ENCODE measurements at regions not wholly inside any gene's neighbourhood (a gene's known extent, or its start where the extent isn't known, plus 50 kb on each side); places are given as distances from the start of the nearest gene placed in this dataset.

- TF ChIP-seq CTCF (IDR thresholded peaks at IDR 0.05) (no peak), POLR2A (IDR thresholded peaks at IDR 0.05) (no peak), POLR2AphosphoS5 (IDR thresholded peaks at IDR 0.05; ENCODE audit: insufficient read depth in 1 of 2, low read depth in 1 of 2) (no peak)
- no peak for DNase-seq (ENCODE audit: extremely low spot score in 2 of 2)
- Histone ChIP-seq H3K36me3 (no peaks in the 10 kb centered on the region), H3K9me3 (no peaks in the 10 kb centered on the region), H3K27me3 (no peaks in the 10 kb centered on the region), H3K4me1 (no peaks in the 10 kb centered on the region), H3K27ac (no peak overlapping the region), H3K4me3 (no peak overlapping the region)
- intact Hi-C loops (cut with DNase I), result no loop called here
These were observed 624.4 kb upstream of the PLXNA2 start for GRCh38 chr1:208868554-208868953.

- H3K27ac ChIP-seq, result no peak overlapping the region
- H3K9me3 ChIP-seq, result no peaks in the 10 kb centered on the region
- TF ChIP-seq POLR2A (IDR thresholded peaks at IDR 0.05), result no peak
- TF ChIP-seq POLR2AphosphoS5 (IDR thresholded peaks at IDR 0.05; ENCODE audit: insufficient read depth in 1 of 2, low read depth in 1 of 2), result no peak
- no peak for TF ChIP-seq CTCF (IDR thresholded peaks at IDR 0.05)
- intact Hi-C loops (cut with DNase I), result no loop called here
- no peak for DNase-seq (ENCODE audit: extremely low spot score in 2 of 2)
- H3K36me3 ChIP-seq, result no peaks in the 10 kb centered on the region
- no peak overlapping the region for H3K4me3 ChIP-seq
- H3K4me1 ChIP-seq, result no peaks in the 10 kb centered on the region
- H3K27me3 ChIP-seq, result no peaks in the 10 kb centered on the region
These were observed 630.7 kb upstream of the PLXNA2 start for GRCh38 chr1:208874915-208875314.

- no peak for DNase-seq (ENCODE audit: extremely low spot score in 2 of 2)
- no peaks in the 10 kb centered on the region for H3K27me3 ChIP-seq
- H3K9me3 ChIP-seq, result no peaks in the 10 kb centered on the region
- no peak overlapping the region for H3K4me3 ChIP-seq
- H3K27ac ChIP-seq, result no peak overlapping the region
- TF ChIP-seq POLR2AphosphoS5 (IDR thresholded peaks at IDR 0.05; ENCODE audit: insufficient read depth in 1 of 2, low read depth in 1 of 2), result no peak
- no peak for TF ChIP-seq POLR2A (IDR thresholded peaks at IDR 0.05)
- TF ChIP-seq CTCF (IDR thresholded peaks at IDR 0.05), result no peak
- no peaks in the 10 kb centered on the region for H3K4me1 ChIP-seq
- intact Hi-C loops (cut with DNase I), result no loop called here
- no peaks in the 10 kb centered on the region for H3K36me3 ChIP-seq
These were observed 634.8 kb upstream of the PLXNA2 start for GRCh38 chr1:208879022-208879421.

- Histone ChIP-seq H3K27me3 (no peaks in the 10 kb centered on the region), H3K9me3 (no peaks in the 10 kb centered on the region), H3K4me1 (no peaks in the 10 kb centered on the region), H3K27ac (no peak overlapping the region), H3K36me3 (no peaks in the 10 kb centered on the region), H3K4me3 (no peak overlapping the region)
- no peak for TF ChIP-seq POLR2A (IDR thresholded peaks at IDR 0.05)
- no peak for TF ChIP-seq CTCF (IDR thresholded peaks at IDR 0.05)
- no peak for TF ChIP-seq POLR2AphosphoS5 (IDR thresholded peaks at IDR 0.05; ENCODE audit: insufficient read depth in 1 of 2, low read depth in 1 of 2)
- no peak for DNase-seq (ENCODE audit: extremely low spot score in 2 of 2)
- intact Hi-C loops (cut with DNase I), result no loop called here
These were observed 636.4 kb upstream of the PLXNA2 start for GRCh38 chr1:208880433-208881100.

- no peak for TF ChIP-seq CTCF (IDR thresholded peaks at IDR 0.05)
- no peak for TF ChIP-seq POLR2AphosphoS5 (IDR thresholded peaks at IDR 0.05; ENCODE audit: insufficient read depth in 1 of 2, low read depth in 1 of 2)
- TF ChIP-seq POLR2A (IDR thresholded peaks at IDR 0.05), result no peak
- no peak for DNase-seq (ENCODE audit: extremely low spot score in 2 of 2)
- no peaks in the 10 kb centered on the region for H3K4me1 ChIP-seq
- H3K9me3 ChIP-seq, result no peaks in the 10 kb centered on the region
- H3K36me3 ChIP-seq, result no peaks in the 10 kb centered on the region
- intact Hi-C loops (cut with DNase I), result no loop called here
- H3K4me3 ChIP-seq, result no peak overlapping the region
- H3K27me3 ChIP-seq, result no peaks in the 10 kb centered on the region
- no peak overlapping the region for H3K27ac ChIP-seq
These were observed 640.9 kb upstream of the PLXNA2 start for GRCh38 chr1:208885060-208885459.
